ENCODE measurements at regions not wholly inside any gene's neighbourhood (a gene's known extent, or its start where the extent isn't known, plus 50 kb on each side); places are given as distances from the start of the nearest gene placed in this dataset.

DNA sequence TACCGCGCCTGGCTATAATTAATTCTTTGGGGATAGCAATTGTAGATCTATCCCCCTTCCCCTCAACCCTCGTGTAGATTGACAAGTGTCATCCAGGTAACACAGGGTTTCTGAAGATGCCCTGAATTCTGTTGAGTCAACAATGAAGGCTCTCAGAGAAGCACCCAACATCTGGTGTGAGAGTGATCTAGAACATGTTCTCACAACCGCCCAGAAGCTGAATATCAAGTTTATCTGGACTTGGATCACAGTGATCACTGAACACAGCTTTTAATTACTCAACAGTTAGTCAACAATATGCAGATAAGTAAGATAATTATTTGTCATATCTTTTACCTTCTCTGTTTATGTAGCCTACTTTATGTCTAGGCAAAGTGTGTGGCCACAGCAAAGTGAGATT is 204.2 kb upstream of the RGMB start:
- no peaks in the 10 kb centered on the region; the same call in 1 of the 2 replicates for H3K27me3 ChIP-seq (ENCODE audit: insufficient read depth, low read depth)
- no peaks in the 10 kb centered on the region for H3K36me3 ChIP-seq (ENCODE audit: insufficient read depth)
- H3K79me2 ChIP-seq (ENCODE audit: insufficient read depth, low read depth), result no peaks in the 10 kb centered on the region
- no peak overlapping the region for H2AFZ ChIP-seq (ENCODE audit: low read depth)
- H4K20me1 ChIP-seq (ENCODE audit: insufficient read depth), result no peaks in the 10 kb centered on the region
- H3K27ac ChIP-seq, result no peak overlapping the region
- H3K4me2 ChIP-seq, result no peak overlapping the region
- no peak for TF ChIP-seq CTCF (conservative IDR thresholded peaks at IDR 0.05; ENCODE audit: low read depth, low read length)
- no peak overlapping the region for H3K4me3 ChIP-seq (IDR thresholded peaks at IDR 0.05; ENCODE audit: insufficient read depth, low read depth, low read length)
- H3K9ac ChIP-seq, result no peak overlapping the region
- no peaks in the 10 kb centered on the region for H3K4me1 ChIP-seq (ENCODE audit: low read depth, poor library complexity, severe bottlenecking)

DNA sequence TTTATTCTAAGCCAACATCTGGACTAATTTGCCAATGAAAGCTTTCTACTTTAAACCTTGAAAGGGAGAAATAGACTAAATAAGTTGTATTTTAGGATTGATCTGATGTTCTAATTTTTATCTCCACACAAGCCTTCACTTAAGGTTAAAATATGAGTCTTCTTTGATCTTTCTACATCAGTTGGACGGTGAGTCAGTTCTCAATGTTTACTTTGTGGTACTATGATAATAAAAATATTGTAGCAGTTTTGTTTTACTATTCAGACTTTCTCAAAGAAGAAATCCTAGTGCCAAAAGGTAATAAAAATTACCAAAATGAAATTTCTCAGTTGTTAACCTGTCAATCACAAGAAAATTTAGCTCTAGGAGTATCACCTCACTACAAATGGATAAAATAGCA is 203.5 kb upstream of the RGMB start:
- Histone ChIP-seq H3K4me2 (no peak overlapping the region), H3K27me3 (ENCODE audit: insufficient read depth, low read depth) (no peaks in the 10 kb centered on the region; the same call in 1 of the 2 replicates), H4K20me1 (ENCODE audit: insufficient read depth) (no peaks in the 10 kb centered on the region), H3K9ac (no peak overlapping the region), H3K36me3 (ENCODE audit: insufficient read depth) (no peaks in the 10 kb centered on the region), H3K4me1 (ENCODE audit: low read depth, poor library complexity, severe bottlenecking) (no peaks in the 10 kb centered on the region), H3K4me3 (IDR thresholded peaks at IDR 0.05; ENCODE audit: insufficient read depth, low read depth, low read length) (no peak overlapping the region), H3K27ac (no peak overlapping the region), H3K79me2 (ENCODE audit: insufficient read depth, low read depth) (no peaks in the 10 kb centered on the region), H2AFZ (ENCODE audit: low read depth) (no peak overlapping the region)
- TF ChIP-seq CTCF (conservative IDR thresholded peaks at IDR 0.05; ENCODE audit: low read depth, low read length), result no peak

DNA sequence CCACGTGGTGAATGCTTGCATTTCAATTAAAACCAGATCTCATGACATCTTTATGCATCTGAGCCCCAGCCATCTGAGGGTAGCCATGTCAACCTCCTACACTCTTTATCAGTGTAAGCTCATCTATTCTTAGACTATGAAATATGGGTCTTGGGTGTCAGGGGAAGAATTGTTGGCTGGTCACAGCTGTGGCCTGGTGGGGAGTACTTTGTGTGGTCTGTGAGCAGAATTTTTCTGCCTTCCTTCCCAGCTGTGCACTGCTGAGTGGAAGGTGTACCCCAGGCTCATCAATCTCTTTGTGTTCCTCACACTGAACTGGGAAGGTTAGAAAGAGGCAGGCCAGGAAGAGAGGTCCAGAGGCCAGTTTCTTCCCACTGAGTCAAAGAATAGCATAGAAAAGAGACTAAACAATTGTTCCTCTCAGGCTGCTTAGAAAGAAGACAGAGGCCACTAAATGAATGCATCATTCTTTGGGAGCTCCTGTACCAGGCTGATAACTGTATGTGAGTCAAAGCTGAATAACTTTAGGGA is 202.7 kb upstream of the RGMB start:
- TF ChIP-seq CTCF (conservative IDR thresholded peaks at IDR 0.05; ENCODE audit: low read depth, low read length), result no peak
- Histone ChIP-seq H3K4me2 (no peak overlapping the region), H3K36me3 (ENCODE audit: insufficient read depth) (no peaks in the 10 kb centered on the region), H3K4me3 (IDR thresholded peaks at IDR 0.05; ENCODE audit: insufficient read depth, low read depth, low read length) (no peak overlapping the region), H3K4me1 (ENCODE audit: low read depth, poor library complexity, severe bottlenecking) (no peaks in the 10 kb centered on the region), H3K27ac (no peak overlapping the region), H2AFZ (ENCODE audit: low read depth) (no peak overlapping the region), H4K20me1 (ENCODE audit: insufficient read depth) (no peaks in the 10 kb centered on the region), H3K27me3 (ENCODE audit: insufficient read depth, low read depth) (no peaks in the 10 kb centered on the region; the same call in 1 of the 2 replicates), H3K9ac (no peak overlapping the region), H3K79me2 (ENCODE audit: insufficient read depth, low read depth) (no peaks in the 10 kb centered on the region)

GRCh38 chr5:98573834-98574320 is 199.6 kb upstream of the RGMB start:
- Histone ChIP-seq H3K27me3 (ENCODE audit: insufficient read depth, low read depth) (no peaks in the 10 kb centered on the region; the same call in 1 of the 2 replicates), H3K79me2 (ENCODE audit: insufficient read depth, low read depth) (no peaks in the 10 kb centered on the region), H3K4me2 (no peak overlapping the region), H3K36me3 (ENCODE audit: insufficient read depth) (no peaks in the 10 kb centered on the region), H3K4me3 (IDR thresholded peaks at IDR 0.05; ENCODE audit: insufficient read depth, low read depth, low read length) (no peak overlapping the region), H2AFZ (ENCODE audit: low read depth) (no peak overlapping the region), H3K9ac (no peak overlapping the region), H3K27ac (no peak overlapping the region), H4K20me1 (ENCODE audit: insufficient read depth) (no peaks in the 10 kb centered on the region), H3K4me1 (ENCODE audit: low read depth, poor library complexity, severe bottlenecking) (no peaks in the 10 kb centered on the region)
- TF ChIP-seq CTCF (conservative IDR thresholded peaks at IDR 0.05; ENCODE audit: low read depth, low read length), result no peak

Measured in KMS-11 (cell line).